SK-N-SH (cell line): ENCODE measurements at regions not wholly inside any gene's neighbourhood (a gene's known extent, or its start where the extent isn't known, plus 50 kb on each side); places are given as distances from the start of the nearest gene placed in this dataset.

Experiments used
- CTCF ChIA-PET: fragments of 300-600, 350-600 bp; formaldehyde crosslinking; extraction: SDS; loops from one replicate; lab custom pipeline; 2021; lab: Yijun Ruan, JAX
- POLR2A ChIA-PET: fragments of 350-600 bp; sonication (Branson Sonifier 250); formaldehyde crosslinking; extraction: SDS; loops from one replicate; lab custom pipeline; 2020; ENCODE audit warnings: antibody characterized with exemption, inconsistent platforms; lab: Yijun Ruan, JAX
- DNase-seq: peaks from one replicate; pipeline ENCODE4 v3.0.0; 2012
- H2AFZ ChIP-seq: fragments of 200-600 bp; sonication (generic); 2 replicates; pipeline ENCODE4 v1.8.1; 2016; ENCODE audit warnings: antibody characterized with exemption, mild to moderate bottlenecking, low read depth
- H3F3A ChIP-seq: fragments of 200-600 bp; sonication (generic); replicated peaks from 2 replicates; pipeline ENCODE3; 2016; ENCODE audit warnings: antibody characterized with exemption, mild to moderate bottlenecking; ENCODE audit not compliant: insufficient read depth
- H3K27ac ChIP-seq, 2 experiments: fragments of 200-500 bp in 1 of 2; fragments of 200-600 bp in 1 of 2; sonication (Bioruptor generic) in 1 of 2; sonication (generic), shearing (Covaris generic) in 1 of 2; 2 replicates each; pipeline versions ENCODE4 v1.5.1 to v1.6.1; 2014 to 2016; ENCODE audit warnings: low read depth in 2 of 2, inconsistent platforms in 1 of 2, low read length in 1 of 2, mild to moderate bottlenecking in 1 of 2, mixed read lengths in 1 of 2
- H3K27me3 ChIP-seq: fragments of 200-600 bp; sonication (generic), shearing (Covaris generic); 2 replicates; pipeline ENCODE4 v1.6.1; 2016; ENCODE audit warnings: mixed run types; ENCODE audit not compliant: insufficient read depth
- H3K36me3 ChIP-seq, 2 experiments: fragments of 200-500 bp in 1 of 2; fragments of 200-600 bp in 1 of 2; sonication (Bioruptor generic) in 1 of 2; sonication (generic) in 1 of 2; replicated peaks in 1 of 2; 2 replicates each; pipeline versions ENCODE3 to v1.5.1; 2014 to 2016; ENCODE audit warnings: low read length in 1 of 2, mild to moderate bottlenecking in 1 of 2; ENCODE audit not compliant: insufficient read depth in 2 of 2, control insufficient read depth in 1 of 2
- H3K4me1 ChIP-seq, 2 experiments: fragments of 200-500 bp in 1 of 2; fragments of 200-600 bp in 1 of 2; sonication (Bioruptor generic) in 1 of 2; sonication (generic), shearing (Covaris generic) in 1 of 2; 2 replicates each; pipeline versions ENCODE4 v1.5.1 to v1.6.1; 2014 to 2016; ENCODE audit warnings: low read depth in 1 of 2, low read length in 1 of 2, mixed run types in 1 of 2; ENCODE audit not compliant: insufficient read depth in 2 of 2, control insufficient read depth in 1 of 2
- H3K4me2 ChIP-seq: fragments of 200-600 bp; sonication (generic), shearing (Covaris generic); 2 replicates; pipeline ENCODE4 v1.6.1; 2017; ENCODE audit warnings: mixed run types
- H3K4me3 ChIP-seq, 2 experiments: fragments of 200-500 bp in 1 of 2; fragments of 200-600 bp in 1 of 2; sonication (Bioruptor generic) in 1 of 2; sonication (generic), shearing (Covaris generic) in 1 of 2; 2 replicates each; pipeline versions ENCODE4 v1.5.1 to v1.8.1; 2014 to 2016; ENCODE audit warnings: low read depth in 2 of 2, inconsistent platforms in 1 of 2, low read length in 1 of 2, mild to moderate bottlenecking in 1 of 2, mixed read lengths in 1 of 2, moderate library complexity in 1 of 2
- H3K79me2 ChIP-seq: fragments of 200-600 bp; sonication (generic); 2 replicates; pipeline ENCODE4 v1.8.1; 2017; ENCODE audit warnings: mild to moderate bottlenecking; ENCODE audit not compliant: insufficient read depth
- H3K9ac ChIP-seq: fragments of 200-600 bp; sonication (generic); 2 replicates; pipeline ENCODE4 v1.6.1; 2017; ENCODE audit warnings: mixed run types
- H3K9me2 ChIP-seq: fragments of 200-600 bp; sonication (generic); 2 replicates; pipeline ENCODE4 v1.6.1; 2017; ENCODE audit warnings: mixed run types
- H3K9me3 ChIP-seq: fragments of 200-600 bp; sonication (generic); 2 replicates; pipeline ENCODE4 v1.6.1; 2017; ENCODE audit warnings: mixed run types, mild to moderate bottlenecking, moderate library complexity
- H4K20me1 ChIP-seq: fragments of 200-600 bp; sonication (generic); 2 replicates; pipeline ENCODE4 v1.6.1; 2017; ENCODE audit warnings: mild to moderate bottlenecking, mixed run types; ENCODE audit not compliant: insufficient read depth
- CHD2 ChIP-seq: fragments of 150-350 bp; IDR thresholded peaks from 2 replicates; pipeline ENCODE4 v1.6.1; 2018; ENCODE audit warnings: low read length; ENCODE audit not compliant: partially characterized antibody
- EP300 ChIP-seq, 2 experiments: IDR thresholded peaks; 2 replicates each; pipeline versions ENCODE4 v1.4.0 to v1.6.1; 2012; ENCODE audit warnings: borderline replicate concordance in 1 of 2, low read depth in 1 of 2, low read length in 1 of 2
- EZH2phosphoT487 ChIP-seq: fragments of 200-600 bp; sonication (generic); IDR thresholded peaks from 2 replicates; pipeline ENCODE4 v1.6.1; 2017; ENCODE audit warnings: low read depth, mixed run types, mild to moderate bottlenecking, antibody characterized with exemption, moderate library complexity, borderline replicate concordance
- FOXJ3 ChIP-seq: sonication (generic); formaldehyde crosslinking; IDR thresholded peaks from 2 replicates; pipeline ENCODE4 v1.5.1; 2020; ENCODE audit warnings: mild to moderate bottlenecking, missing genetic modification reagents
- FOXM1 ChIP-seq: IDR thresholded peaks from 2 replicates; pipeline ENCODE4 v1.4.0; 2012; ENCODE audit warnings: low read depth, mild to moderate bottlenecking
- GABPA ChIP-seq: IDR thresholded peaks from 2 replicates; pipeline ENCODE4 v1.4.0; 2012; ENCODE audit warnings: low read depth, mild to moderate bottlenecking
- IRF3 ChIP-seq: fragments of 150-350 bp; IDR thresholded peaks from 2 replicates; pipeline ENCODE4 v1.6.1; 2016; ENCODE audit warnings: mild to moderate bottlenecking, low read depth, low read length
- JUND ChIP-seq: IDR thresholded peaks from 2 replicates; pipeline ENCODE4 v1.4.0; 2012
- MAX ChIP-seq: IDR thresholded peaks from 2 replicates; pipeline ENCODE4 v1.4.0; 2012; ENCODE audit warnings: low read depth
- MEF2A ChIP-seq: IDR thresholded peaks from 2 replicates; pipeline ENCODE4 v1.4.0; 2012; ENCODE audit warnings: low read depth, borderline replicate concordance
- MXI1 ChIP-seq: IDR thresholded peaks from 2 replicates; pipeline ENCODE4 v1.6.1; 2012; ENCODE audit warnings: mild to moderate bottlenecking, low read depth, low read length, improper control_type of control experiment
- NFIC ChIP-seq: IDR thresholded peaks from 2 replicates; pipeline ENCODE4 v1.4.0; 2012; ENCODE audit warnings: borderline replicate concordance
- NRF1 ChIP-seq: IDR thresholded peaks from 2 replicates; pipeline ENCODE4 v1.6.1; 2012; ENCODE audit warnings: low read depth, mild to moderate bottlenecking, low read length
- PBX3 ChIP-seq: IDR thresholded peaks from 2 replicates; pipeline ENCODE4; 2012
- RAD21 ChIP-seq: IDR thresholded peaks from 2 replicates; pipeline ENCODE4 v1.6.1; 2012; ENCODE audit warnings: mild to moderate bottlenecking, low read length
- RCOR1 ChIP-seq: fragments of 150-350 bp; IDR thresholded peaks from 2 replicates; pipeline ENCODE4 v1.6.1; 2017; ENCODE audit warnings: antibody characterized with exemption, low read length
- SIN3A ChIP-seq: IDR thresholded peaks from 2 replicates; pipeline ENCODE4 v1.6.1; 2012; ENCODE audit warnings: low read depth, mild to moderate bottlenecking, low read length, moderate library complexity, borderline replicate concordance
- TCF12 ChIP-seq: IDR thresholded peaks from 2 replicates; pipeline ENCODE4 v1.4.0; 2012
- TEAD4 ChIP-seq: IDR thresholded peaks from 2 replicates; pipeline ENCODE4 v1.4.0; 2012; ENCODE audit warnings: mild to moderate bottlenecking, borderline replicate concordance; ENCODE audit not compliant: insufficient read depth
- USF1 ChIP-seq: IDR thresholded peaks from 2 replicates; pipeline ENCODE4 v1.4.0; 2012; ENCODE audit warnings: low read depth, borderline replicate concordance
- USF2 ChIP-seq: fragments of 150-350 bp; IDR thresholded peaks from 2 replicates; pipeline ENCODE4 v1.6.1; 2017; ENCODE audit warnings: antibody characterized with exemption, low read length, low read depth, borderline replicate concordance
- ZBTB33 ChIP-seq: IDR thresholded peaks from 2 replicates; pipeline ENCODE4 v1.4.0; 2012; ENCODE audit warnings: low read depth, borderline replicate concordance
- WGBS: methylation state at CpG from one replicate; pipeline ENCODE4 v1.1.6; 2017; ENCODE audit warnings: low lambda C conversion rate; 5-methylcytosine and 5-hydroxymethylcytosine counted together

GRCh38 chr3:30516238-30516637, 90.2 kb upstream of the TGFBR2 start (continued):
- no peak for TF ChIP-seq USF1
- 0 out of 2 replicates have a peak, but pooled peaks have one; percentile 39 for TF ChIP-seq FOXM1
- 0 out of 2 replicates have a peak, but pooled peaks have one; percentile 69 for TF ChIP-seq SIN3A
- TF ChIP-seq EZH2phosphoT487, result no peak
- no peak for TF ChIP-seq MXI1
- no peak for TF ChIP-seq GABPA
- peak; percentile 76 for TF ChIP-seq JUND
- no peak for TF ChIP-seq RCOR1
- TF ChIP-seq MEF2A, result peak; percentile 42; the same call in 1 of the 2 replicates
- TF ChIP-seq CHD2, result no peak

- peaks cover 0 to 6% of the 10 kb centered on the region in 2 experiments; a peak in 1 of 4 replicates for H3K4me1 ChIP-seq
- H3K9me2 ChIP-seq, result no peaks in the 10 kb centered on the region
- no peak for DNase-seq
- peaks cover 16% of the 10 kb centered on the region for H3F3A ChIP-seq
- H3K27me3 ChIP-seq, result no peaks in the 10 kb centered on the region
- TF ChIP-seq GABPA (no peak), CHD2 (no peak), USF1 (no peak), TCF12 (peak; percentile 74), RAD21 (no peak), JUND (no peak), NRF1 (no peak), PBX3 (peak; percentile 43), TEAD4 (0 out of 2 replicates have a peak, but pooled peaks have one; percentile 31), IRF3 (no peak), MEF2A (0 out of 2 replicates have a peak, but pooled peaks have one; percentile 23), NFIC (peak; percentile 85), SIN3A (no peak), RCOR1 (no peak), ZBTB33 (no peak), FOXJ3 (no peak), EP300 (IDR thresholded peaks at IDR 0.05; ENCODE audit: borderline replicate concordance in 1 of 2, low read depth in 1 of 2, low read length in 1 of 2) (peak in 1 of 2 experiments; percentile 61; a peak in 1 of 4 replicates), MAX (no peak), USF2 (no peak)
- TF ChIP-seq, all 33 proteins: peak for 6
- no peak overlapping the region for H3K9ac ChIP-seq
- peak overlapping the region in 1 of 2 experiments; percentile 44; a peak in 1 of 4 replicates for H3K27ac ChIP-seq
- no peaks in the 10 kb centered on the region for H3K79me2 ChIP-seq
- no peaks in the 10 kb centered on the region for H4K20me1 ChIP-seq
- no peaks in the 10 kb centered on the region for H3K36me3 ChIP-seq
- H3K4me2 ChIP-seq, result no peak overlapping the region; the same call in 1 of the 2 replicates
- CTCF ChIA-PET, result no interaction called here
- no peaks in the 10 kb centered on the region for H3K9me3 ChIP-seq
- 75% methylated on average over 4 of the region's 4 CpGs for WGBS
- POLR2A ChIA-PET, result no interaction called here
- no peak overlapping the region for H3K4me3 ChIP-seq
- H2AFZ ChIP-seq, result no peak overlapping the region
Observed at GRCh38 chr3:30518181-30518864, 88.1 kb upstream of the TGFBR2 start.
